Right renal pelvis (tissue), 4 donors: ENCODE measurements at regions not wholly inside any gene's neighbourhood (a gene's known extent, or its start where the extent isn't known, plus 50 kb on each side); places are given as distances from the start of the nearest gene placed in this dataset.

Source experiments
- DNase-seq, 4 donors: peaks; one replicate each; pipeline ENCODE4 v3.0.0-alpha.2; 2013; ENCODE audit warnings: low read depth in 4 of 4, low spot score in 3 of 4, missing footprints in 1 of 4

GRCh38 chr17:79361873-79362771 is 248.7 kb downstream of the RBFOX3 start:
- no peak for DNase-seq

GRCh38 chr17:79361221-79361734 is 249.6 kb downstream of the RBFOX3 start:
- DNase-seq: no peak

- DNase-seq: no peak
Measured at GRCh38 chr17:79360196-79360595, 250.7 kb downstream of the RBFOX3 start.

GRCh38 chr17:79356839-79357447 is 253.9 kb downstream of the RBFOX3 start:
- no peak for DNase-seq

- no peak for DNase-seq
Measured at GRCh38 chr17:79355165-79355564, 255.7 kb downstream of the RBFOX3 start.

- no peak for DNase-seq
Measured at GRCh38 chr17:79354173-79354820, 256.6 kb downstream of the RBFOX3 start.

- no peak for DNase-seq
Measured at GRCh38 chr17:79353548-79353947, 257.3 kb downstream of the RBFOX3 start.

GRCh38 chr17:79353016-79353415 is 257.8 kb downstream of the RBFOX3 start:
- DNase-seq: no peak

- no peak for DNase-seq
Measured at GRCh38 chr17:79350533-79350932, 260.3 kb downstream of the RBFOX3 start.

GRCh38 chr17:79349506-79350400 is 261.1 kb downstream of the RBFOX3 start:
- DNase-seq: no peak

GRCh38 chr17:79342376-79342775 is 267.8 kb downstream of the ENGASE start:
- DNase-seq: no peak

GRCh38 chr17:79341816-79342215 is 267.2 kb downstream of the ENGASE start:
- no peak for DNase-seq

- DNase-seq: no peak
Measured at GRCh38 chr17:79341222-79341780, 266.7 kb downstream of the ENGASE start.

- no peak for DNase-seq
Measured at GRCh38 chr17:79340333-79341221, 266.0 kb downstream of the ENGASE start.

GRCh38 chr17:79339321-79339720 is 264.7 kb downstream of the ENGASE start:
- DNase-seq: no peak

- DNase-seq: no peak
Measured at GRCh38 chr17:79338604-79339003, 264.0 kb downstream of the ENGASE start.

- no peak for DNase-seq
Measured at GRCh38 chr17:79338152-79338551, 263.5 kb downstream of the ENGASE start.

- DNase-seq: no peak
Measured at GRCh38 chr17:79337053-79337452, 262.4 kb downstream of the ENGASE start.

- DNase-seq: no peak
Measured at GRCh38 chr17:79335456-79335855, 260.8 kb downstream of the ENGASE start.
